Central memory CD8-positive, alpha-beta T cell (primary cell): ENCODE measurements at regions not wholly inside any gene's neighbourhood (a gene's known extent, or its start where the extent isn't known, plus 50 kb on each side); places are given as distances from the start of the nearest gene placed in this dataset.

Source experiments
- ATAC-seq: fragments of 150-1000 bp; cut with Tn5 transposase; replicated peaks from 2 replicates; pipeline ENCODE4 v1.10.0; 2022; ENCODE audit warnings: mild to moderate bottlenecking, moderate FRiP score, moderate number of reproducible peaks; ENCODE audit not compliant: poor library complexity, severe bottlenecking; ENCODE audit errors: extremely low read depth
- DNase-seq, 2 donors: peaks; one replicate each; pipeline ENCODE4 v3.0.0; 2021; ENCODE audit warnings: low spot score in 2 of 2
- H3K27ac Mint-ChIP-seq: one replicate; pipeline ENCODE4 v1.8.0; 2022; ENCODE audit warnings: low read depth, mild to moderate bottlenecking, moderate library complexity, mixed read lengths
- H3K27me3 Mint-ChIP-seq: one replicate; pipeline ENCODE4 v1.8.0; 2022; ENCODE audit warnings: mixed read lengths
- H3K36me3 Mint-ChIP-seq: one replicate; pipeline ENCODE4 v1.8.0; 2022; ENCODE audit warnings: mild to moderate bottlenecking, moderate library complexity, mixed read lengths; ENCODE audit not compliant: insufficient read depth
- H3K4me1 Mint-ChIP-seq: one replicate; pipeline ENCODE4 v1.8.0; 2022; ENCODE audit warnings: mixed read lengths
- H3K4me3 Mint-ChIP-seq: one replicate; pipeline ENCODE4 v1.8.0; 2022; ENCODE audit warnings: mild to moderate bottlenecking, moderate library complexity, mixed read lengths
- H3K9me3 Mint-ChIP-seq: one replicate; pipeline ENCODE4 v1.8.0; 2022; ENCODE audit warnings: mixed read lengths

GRCh38 chr15:29593629-29594028 lies 228.6 kb downstream of the TJP1 start:
- no peaks in the 10 kb centered on the region for H3K4me1 Mint-ChIP-seq

GRCh38 chr15:29593111-29593510 lies 229.2 kb downstream of the TJP1 start:
- ATAC-seq, result no peak
- no peak for DNase-seq
- Mint-ChIP-seq H3K27ac (no peak overlapping the region), H3K9me3 (peaks cover 7% of the 10 kb centered on the region), H3K27me3 (no peaks in the 10 kb centered on the region), H3K36me3 (no peaks in the 10 kb centered on the region), H3K4me3 (no peak overlapping the region), H3K4me1 (no peaks in the 10 kb centered on the region)

More at GRCh38 chr15:29593629-29594028, 228.6 kb downstream of the TJP1 start:
- Mint-ChIP-seq H3K4me3 (no peak overlapping the region), H3K27ac (no peak overlapping the region), H3K9me3 (peaks cover 7% of the 10 kb centered on the region), H3K36me3 (no peaks in the 10 kb centered on the region), H3K27me3 (no peaks in the 10 kb centered on the region)
- ATAC-seq (no peak), DNase-seq (no peak)

GRCh38 chr15:29590701-29591100 lies 231.6 kb downstream of the TJP1 start:
- DNase-seq (no peak), ATAC-seq (no peak)
- H3K27me3 Mint-ChIP-seq, result no peaks in the 10 kb centered on the region

GRCh38 chr15:29589975-29590374 lies 232.3 kb downstream of the TJP1 start:
- Mint-ChIP-seq H3K4me3 (no peak overlapping the region), H3K27ac (no peak overlapping the region), H3K36me3 (no peaks in the 10 kb centered on the region), H3K9me3 (peaks cover 7% of the 10 kb centered on the region), H3K4me1 (no peaks in the 10 kb centered on the region), H3K27me3 (no peaks in the 10 kb centered on the region)
- ATAC-seq, result no peak
- no peak for DNase-seq

More at GRCh38 chr15:29590701-29591100, 231.6 kb downstream of the TJP1 start:
- Mint-ChIP-seq H3K9me3 (peaks cover 7% of the 10 kb centered on the region), H3K4me3 (no peak overlapping the region), H3K27ac (no peak overlapping the region), H3K36me3 (no peaks in the 10 kb centered on the region), H3K4me1 (no peaks in the 10 kb centered on the region)

- H3K27ac Mint-ChIP-seq, result no peak overlapping the region
- H3K4me1 Mint-ChIP-seq, result no peaks in the 10 kb centered on the region
- DNase-seq (no peak), ATAC-seq (no peak)
- no peaks in the 10 kb centered on the region for H3K36me3 Mint-ChIP-seq
- no peak overlapping the region for H3K4me3 Mint-ChIP-seq
- no peaks in the 10 kb centered on the region for H3K27me3 Mint-ChIP-seq
- peaks cover 8% of the 10 kb centered on the region for H3K9me3 Mint-ChIP-seq
Observed at GRCh38 chr15:29589416-29589815, 232.9 kb downstream of the TJP1 start.

- H3K27me3 Mint-ChIP-seq, result peaks cover 61% of the 10 kb centered on the region
- no peaks in the 10 kb centered on the region for H3K9me3 Mint-ChIP-seq
- H3K36me3 Mint-ChIP-seq, result no peaks in the 10 kb centered on the region
- ATAC-seq (no peak), DNase-seq (no peak)
- no peaks in the 10 kb centered on the region for H3K4me1 Mint-ChIP-seq
- H3K4me3 Mint-ChIP-seq, result no peak overlapping the region
- no peak overlapping the region for H3K27ac Mint-ChIP-seq
Observed at GRCh38 chr15:29573197-29573838, 248.9 kb downstream of the TJP1 start.

GRCh38 chr15:29571792-29572431 lies 250.4 kb downstream of the TJP1 start:
- Mint-ChIP-seq H3K27me3 (peaks cover 76% of the 10 kb centered on the region), H3K36me3 (no peaks in the 10 kb centered on the region), H3K4me3 (no peak overlapping the region), H3K9me3 (no peaks in the 10 kb centered on the region), H3K4me1 (no peaks in the 10 kb centered on the region), H3K27ac (no peak overlapping the region)
- ATAC-seq (no peak), DNase-seq (no peak)

- no peak overlapping the region for H3K4me3 Mint-ChIP-seq
- no peak overlapping the region for H3K27ac Mint-ChIP-seq
- H3K4me1 Mint-ChIP-seq, result no peaks in the 10 kb centered on the region
- H3K9me3 Mint-ChIP-seq, result no peaks in the 10 kb centered on the region
- no peak for ATAC-seq
- DNase-seq, result no peak
- H3K36me3 Mint-ChIP-seq, result no peaks in the 10 kb centered on the region
- peaks cover 79% of the 10 kb centered on the region for H3K27me3 Mint-ChIP-seq
Observed at GRCh38 chr15:29570948-29571791, 251.1 kb downstream of the TJP1 start.

- H3K36me3 Mint-ChIP-seq, result no peaks in the 10 kb centered on the region
- H3K27me3 Mint-ChIP-seq, result peaks cover 71% of the 10 kb centered on the region
- H3K4me1 Mint-ChIP-seq, result no peaks in the 10 kb centered on the region
- H3K9me3 Mint-ChIP-seq, result no peaks in the 10 kb centered on the region
- no peak overlapping the region for H3K27ac Mint-ChIP-seq
- H3K4me3 Mint-ChIP-seq, result no peak overlapping the region
- ATAC-seq (no peak), DNase-seq (no peak)
Observed at GRCh38 chr15:29570121-29570947, 251.9 kb downstream of the TJP1 start.

GRCh38 chr15:29569533-29570092 lies 252.7 kb downstream of the TJP1 start:
- H3K9me3 Mint-ChIP-seq, result no peaks in the 10 kb centered on the region
- H3K4me1 Mint-ChIP-seq, result no peaks in the 10 kb centered on the region
- no peak overlapping the region for H3K27ac Mint-ChIP-seq
- ATAC-seq (no peak), DNase-seq (no peak)
- H3K27me3 Mint-ChIP-seq, result peaks cover 67% of the 10 kb centered on the region
- no peaks in the 10 kb centered on the region for H3K36me3 Mint-ChIP-seq
- no peak overlapping the region for H3K4me3 Mint-ChIP-seq

- ATAC-seq, result no peak
- DNase-seq, result no peak
- Mint-ChIP-seq H3K36me3 (peaks cover 1% of the 10 kb centered on the region), H3K4me1 (no peaks in the 10 kb centered on the region), H3K27ac (no peak overlapping the region), H3K9me3 (no peaks in the 10 kb centered on the region), H3K4me3 (no peak overlapping the region), H3K27me3 (peaks cover 67% of the 10 kb centered on the region)
Observed at GRCh38 chr15:29568840-29569532, 253.3 kb downstream of the TJP1 start.
